Glutamatergic neuron (in vitro differentiated cells): ENCODE measurements at regions not wholly inside any gene's neighbourhood (a gene's known extent, or its start where the extent isn't known, plus 50 kb on each side); places are given as distances from the start of the nearest gene placed in this dataset.
"Not testable (repeated sequence)": the region's sequence is repeated elsewhere in the genome, so short reads cannot be mapped to it uniquely, and the experiment has no call there.

Experiments
- DNase-seq: peaks from one replicate; pipeline ENCODE4 v3.0.0; 2022
- H3K27ac Mint-ChIP-seq: one replicate; pipeline ENCODE4 v1.8.0; 2020; ENCODE audit warnings: mild to moderate bottlenecking, mixed read lengths, inconsistent platforms; ENCODE audit not compliant: unreplicated experiment
- H3K27me3 Mint-ChIP-seq: one replicate; pipeline ENCODE4 v1.8.0; 2020; ENCODE audit warnings: mild to moderate bottlenecking, moderate library complexity, mixed read lengths, inconsistent platforms; ENCODE audit not compliant: unreplicated experiment
- H3K36me3 Mint-ChIP-seq: one replicate; pipeline ENCODE4 v1.8.0; 2020; ENCODE audit warnings: mild to moderate bottlenecking, mixed read lengths, inconsistent platforms; ENCODE audit not compliant: unreplicated experiment
- H3K4me1 Mint-ChIP-seq: one replicate; pipeline ENCODE4 v1.8.0; 2020; ENCODE audit warnings: mild to moderate bottlenecking, low read depth, mixed read lengths, inconsistent platforms; ENCODE audit not compliant: unreplicated experiment
- H3K4me3 Mint-ChIP-seq: one replicate; pipeline ENCODE4 v1.8.0; 2020; ENCODE audit warnings: mild to moderate bottlenecking, mixed read lengths, inconsistent platforms; ENCODE audit not compliant: unreplicated experiment
- H3K9me3 Mint-ChIP-seq: one replicate; pipeline ENCODE4 v1.8.0; 2020; ENCODE audit warnings: mild to moderate bottlenecking, moderate library complexity, mixed read lengths, inconsistent platforms; ENCODE audit not compliant: unreplicated experiment
- CTCF ChIP-seq: fragments of 200-600 bp; sonication (generic); IDR thresholded peaks from one replicate; pipeline ENCODE4 v1.5.0; 2021; ENCODE audit not compliant: partially characterized antibody, unreplicated experiment

- peaks cover 2% of the 10 kb centered on the region for H3K4me1 Mint-ChIP-seq
- no peaks in the 10 kb centered on the region for H3K36me3 Mint-ChIP-seq
- no peak overlapping the region for H3K27ac Mint-ChIP-seq
- H3K27me3 Mint-ChIP-seq, result peaks cover 2% of the 10 kb centered on the region
- no peak for TF ChIP-seq CTCF
- no peaks in the 10 kb centered on the region for H3K9me3 Mint-ChIP-seq
- no peak for DNase-seq
- H3K4me3 Mint-ChIP-seq, result no peak overlapping the region
Measured at GRCh38 chrX:125544856-125545255, 225.2 kb downstream of the TEX13C start.

GRCh38 chrX:125577479-125577878, 257.8 kb downstream of the TEX13C start:
- H3K9me3 Mint-ChIP-seq, result no peaks in the 10 kb centered on the region
- no peak for TF ChIP-seq CTCF
- no peak overlapping the region for H3K4me3 Mint-ChIP-seq
- H3K27me3 Mint-ChIP-seq, result no peaks in the 10 kb centered on the region
- H3K4me1 Mint-ChIP-seq, result no peaks in the 10 kb centered on the region
- no peaks in the 10 kb centered on the region for H3K36me3 Mint-ChIP-seq
- no peak overlapping the region for H3K27ac Mint-ChIP-seq
- DNase-seq, result no peak

- H3K9me3 Mint-ChIP-seq, result no peaks in the 10 kb centered on the region
- H3K4me1 Mint-ChIP-seq, result no peaks in the 10 kb centered on the region
- H3K27ac Mint-ChIP-seq, result no peak overlapping the region
- no peak overlapping the region for H3K4me3 Mint-ChIP-seq
- DNase-seq, result no peak
- no peaks in the 10 kb centered on the region for H3K27me3 Mint-ChIP-seq
- no peaks in the 10 kb centered on the region for H3K36me3 Mint-ChIP-seq
- no peak for TF ChIP-seq CTCF
Measured at GRCh38 chrX:125604448-125604847, 284.8 kb downstream of the TEX13C start.

- no peak for DNase-seq
- Mint-ChIP-seq H3K9me3 (no peaks in the 10 kb centered on the region), H3K4me1 (no peaks in the 10 kb centered on the region), H3K36me3 (no peaks in the 10 kb centered on the region), H3K27me3 (no peaks in the 10 kb centered on the region), H3K27ac (no peak overlapping the region), H3K4me3 (no peak overlapping the region)
- TF ChIP-seq CTCF, result no peak
Measured at GRCh38 chrX:125605145-125605544, 285.5 kb downstream of the TEX13C start.

GRCh38 chrX:125614591-125615343, 295.1 kb downstream of the TEX13C start:
- H3K27me3 Mint-ChIP-seq, H3K36me3 Mint-ChIP-seq, H3K4me1 Mint-ChIP-seq, H3K4me3 Mint-ChIP-seq, DNase-seq, H3K9me3 Mint-ChIP-seq, H3K27ac Mint-ChIP-seq: not testable (repeated sequence)
